Activated CD4-positive, alpha-beta T cell treated with anti-CD3 and anti-CD28 coated beads, Interleukin-2, amount 10 ng/mL, durations not matched to agents 24 days and 14 days (primary cell): ENCODE measurements at regions not wholly inside any gene's neighbourhood (a gene's known extent, or its start where the extent isn't known, plus 50 kb on each side); places are given as distances from the start of the nearest gene placed in this dataset.
"Not testable (repeated sequence)": the region's sequence is repeated elsewhere in the genome, so short reads cannot be mapped to it uniquely, and the experiment has no call there.

Experiments
- DNase-seq: peaks from one replicate; pipeline ENCODE4 v3.0.0; 2022
- H3K27ac Mint-ChIP-seq: one replicate; pipeline ENCODE4 v1.8.0; 2022; ENCODE audit warnings: mild to moderate bottlenecking, mixed read lengths
- H3K27me3 Mint-ChIP-seq: one replicate; pipeline ENCODE4 v1.8.0; 2022; ENCODE audit warnings: mixed read lengths
- H3K36me3 Mint-ChIP-seq: one replicate; pipeline ENCODE4 v1.8.0; 2022; ENCODE audit warnings: low read depth, mild to moderate bottlenecking, mixed read lengths
- H3K4me1 Mint-ChIP-seq: one replicate; pipeline ENCODE4 v1.8.0; 2021; ENCODE audit warnings: mixed read lengths
- H3K4me3 Mint-ChIP-seq: one replicate; pipeline ENCODE4 v1.8.0; 2022; ENCODE audit warnings: mild to moderate bottlenecking, moderate library complexity, mixed read lengths
- H3K9me3 Mint-ChIP-seq: one replicate; pipeline ENCODE4 v1.8.0; 2021; ENCODE audit warnings: mixed read lengths
- intact Hi-C: fragments of 100-400 bp; cut with micrococcal nuclease; formaldehyde crosslinking; loops from one replicate; pipeline ENCODE4 v1.15.1; 2023

DNA sequence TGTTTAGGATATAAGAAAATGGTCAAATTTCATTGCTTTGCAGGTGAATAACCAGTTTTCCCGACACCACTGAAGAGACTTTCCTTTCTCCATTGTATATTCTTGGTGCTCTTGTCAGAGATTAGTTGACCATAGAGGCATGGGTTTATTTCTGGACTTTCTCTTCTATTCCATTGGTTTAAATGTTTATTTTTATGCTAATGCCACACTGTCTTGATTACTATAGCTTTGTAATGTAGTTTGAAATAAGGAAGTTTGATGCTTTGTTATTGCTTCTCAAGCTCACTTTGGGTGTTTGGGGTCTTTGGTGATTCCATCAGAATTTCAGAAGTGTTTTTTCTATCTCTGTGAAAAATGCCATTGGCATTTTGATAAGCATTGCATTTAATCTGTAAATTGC lies 190.0 kb upstream of the SPRY2 start:
- intact Hi-C loops, result no loop called here
- Mint-ChIP-seq H3K4me3 (no peak overlapping the region), H3K36me3 (no peaks in the 10 kb centered on the region), H3K27me3 (no peaks in the 10 kb centered on the region), H3K9me3 (no peaks in the 10 kb centered on the region), H3K27ac (no peak overlapping the region), H3K4me1 (no peaks in the 10 kb centered on the region)
- no peak for DNase-seq

DNA sequence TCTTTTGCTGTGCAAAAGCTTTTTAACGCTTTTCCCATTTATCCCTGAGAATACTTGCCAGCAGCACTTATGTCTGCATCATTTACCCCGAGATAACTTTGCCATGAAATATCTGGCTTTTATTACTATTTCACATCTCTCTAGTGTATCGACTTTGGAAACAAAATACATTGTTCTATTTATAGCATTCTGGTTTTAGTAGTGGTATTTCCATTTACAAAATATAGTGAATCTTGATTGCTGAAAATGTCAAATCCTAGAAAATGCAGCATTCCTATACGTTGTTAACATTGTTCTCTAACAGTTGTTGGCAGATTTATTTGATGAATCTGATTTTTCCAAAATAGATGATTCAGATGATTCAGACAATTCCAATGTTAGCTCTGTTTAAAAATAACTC lies 189.3 kb upstream of the SPRY2 start:
- DNase-seq, result no peak
- Mint-ChIP-seq H3K4me3 (no peak overlapping the region), H3K27me3 (no peaks in the 10 kb centered on the region), H3K9me3 (no peaks in the 10 kb centered on the region), H3K27ac (no peak overlapping the region), H3K36me3 (no peaks in the 10 kb centered on the region), H3K4me1 (no peaks in the 10 kb centered on the region)
- intact Hi-C loops, result no loop called here

DNA sequence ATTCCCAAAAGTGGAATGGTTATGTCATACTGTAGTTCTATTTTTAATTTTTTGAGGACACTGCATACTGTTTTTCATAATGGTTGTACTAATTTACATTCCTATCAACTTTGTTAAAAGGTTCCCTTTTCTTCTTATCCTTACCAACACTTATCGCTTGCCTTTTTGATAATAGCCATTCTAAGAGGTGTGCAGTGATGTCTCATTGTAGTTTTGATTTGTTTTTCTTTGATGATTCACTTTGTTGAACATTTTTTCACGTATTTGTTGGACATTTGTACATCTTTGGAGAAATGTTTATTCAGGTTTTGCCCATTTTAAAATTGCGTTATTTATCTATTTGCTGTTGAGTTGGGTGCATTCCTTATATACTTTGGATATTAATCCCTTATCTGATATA lies 188.8 kb upstream of the SPRY2 start:
- Mint-ChIP-seq H3K27ac (no peak overlapping the region), H3K36me3 (no peaks in the 10 kb centered on the region), H3K9me3 (no peaks in the 10 kb centered on the region), H3K27me3 (no peaks in the 10 kb centered on the region), H3K4me1 (no peaks in the 10 kb centered on the region), H3K4me3 (no peak overlapping the region)
- intact Hi-C loops, result no loop called here
- DNase-seq, result no peak

GRCh38 chr13:80528733-80529132 lies 187.8 kb upstream of the SPRY2 start:
- H3K27ac Mint-ChIP-seq, result no peak overlapping the region
- H3K4me3 Mint-ChIP-seq, result no peak overlapping the region
- intact Hi-C loops, result no loop called here
- H3K9me3 Mint-ChIP-seq, result no peaks in the 10 kb centered on the region
- H3K27me3 Mint-ChIP-seq, result no peaks in the 10 kb centered on the region
- no peaks in the 10 kb centered on the region for H3K4me1 Mint-ChIP-seq
- no peaks in the 10 kb centered on the region for H3K36me3 Mint-ChIP-seq
- DNase-seq, result no peak

DNA sequence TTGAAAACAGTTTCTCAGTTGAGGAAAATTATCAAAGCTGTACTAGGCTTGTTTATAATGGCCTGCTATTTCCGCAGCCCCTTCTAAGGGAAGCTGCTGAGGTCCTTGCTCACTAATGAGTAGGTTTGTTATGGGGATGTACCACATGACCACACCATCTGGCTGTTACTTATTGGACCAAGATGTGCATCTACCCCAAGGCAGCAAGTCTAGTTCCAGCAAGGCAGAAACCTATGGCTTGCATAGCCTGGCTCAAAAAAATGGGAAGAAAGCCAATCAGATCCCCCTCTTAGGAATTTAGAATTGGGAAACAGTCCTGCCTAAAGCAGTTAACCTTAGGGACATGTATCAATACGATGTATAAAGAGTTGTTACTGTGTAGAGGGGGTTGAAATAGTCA lies 186.5 kb upstream of the SPRY2 start:
- Mint-ChIP-seq H3K27ac (no peak overlapping the region), H3K9me3 (no peaks in the 10 kb centered on the region), H3K4me3 (no peak overlapping the region), H3K4me1 (no peaks in the 10 kb centered on the region), H3K27me3 (no peaks in the 10 kb centered on the region), H3K36me3 (no peaks in the 10 kb centered on the region)
- intact Hi-C loops, result no loop called here
- DNase-seq, result no peak

- no peaks in the 10 kb centered on the region for H3K27me3 Mint-ChIP-seq
- intact Hi-C loops, result no loop called here
Measured at GRCh38 chr13:80524447-80525215, 183.7 kb upstream of the SPRY2 start.

GRCh38 chr13:80523134-80523533 lies 182.2 kb upstream of the SPRY2 start:
- intact Hi-C loops, result no loop called here
- no peak overlapping the region for H3K4me3 Mint-ChIP-seq
- no peaks in the 10 kb centered on the region for H3K27me3 Mint-ChIP-seq
- H3K4me1 Mint-ChIP-seq, result no peaks in the 10 kb centered on the region
- DNase-seq, result no peak
- no peaks in the 10 kb centered on the region for H3K36me3 Mint-ChIP-seq
- H3K9me3 Mint-ChIP-seq, result peaks cover 6% of the 10 kb centered on the region
- no peak overlapping the region for H3K27ac Mint-ChIP-seq

More at GRCh38 chr13:80524447-80525215, 183.7 kb upstream of the SPRY2 start:
- Mint-ChIP-seq H3K27ac (no peak overlapping the region), H3K9me3 (peaks cover 3% of the 10 kb centered on the region), H3K4me1 (no peaks in the 10 kb centered on the region), H3K36me3 (no peaks in the 10 kb centered on the region), H3K4me3 (no peak overlapping the region)
- DNase-seq, result no peak

DNA sequence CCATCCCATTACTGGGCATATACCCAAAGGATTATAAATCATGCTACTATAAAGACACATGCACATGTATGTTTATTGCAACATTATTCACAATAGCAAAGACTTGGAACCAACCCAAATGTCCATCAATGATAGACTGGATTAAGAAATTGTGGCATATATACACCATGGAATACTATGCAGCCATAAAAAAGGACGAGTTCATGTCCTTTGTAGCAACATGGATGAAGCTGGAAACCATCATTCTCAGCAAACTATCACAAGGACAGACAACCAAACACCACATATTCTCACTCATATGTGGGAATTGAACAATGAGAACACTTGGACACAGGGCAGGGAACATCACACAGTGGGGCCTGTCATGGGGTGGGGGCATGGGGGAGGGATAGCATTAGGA lies 181.5 kb upstream of the SPRY2 start:
- H3K9me3 Mint-ChIP-seq, H3K27me3 Mint-ChIP-seq, DNase-seq, H3K4me1 Mint-ChIP-seq, intact Hi-C loops, H3K4me3 Mint-ChIP-seq, H3K36me3 Mint-ChIP-seq, H3K27ac Mint-ChIP-seq: not testable (repeated sequence)

GRCh38 chr13:80516818-80517348 lies 176.0 kb upstream of the SPRY2 start:
- peaks cover 18% of the 10 kb centered on the region for H3K9me3 Mint-ChIP-seq
- intact Hi-C loops, result no loop called here
- H3K4me1 Mint-ChIP-seq, result no peaks in the 10 kb centered on the region
- H3K36me3 Mint-ChIP-seq, result no peaks in the 10 kb centered on the region
- DNase-seq, result no peak
- no peak overlapping the region for H3K4me3 Mint-ChIP-seq
- H3K27me3 Mint-ChIP-seq, result no peaks in the 10 kb centered on the region
- no peak overlapping the region for H3K27ac Mint-ChIP-seq

- Mint-ChIP-seq H3K4me3 (no peak overlapping the region), H3K27ac (no peak overlapping the region), H3K27me3 (no peaks in the 10 kb centered on the region), H3K9me3 (peaks cover 18% of the 10 kb centered on the region), H3K36me3 (no peaks in the 10 kb centered on the region), H3K4me1 (no peaks in the 10 kb centered on the region)
- no peak for DNase-seq
- intact Hi-C loops, result no loop called here
Measured at GRCh38 chr13:80515296-80515695, 174.4 kb upstream of the SPRY2 start.

DNA sequence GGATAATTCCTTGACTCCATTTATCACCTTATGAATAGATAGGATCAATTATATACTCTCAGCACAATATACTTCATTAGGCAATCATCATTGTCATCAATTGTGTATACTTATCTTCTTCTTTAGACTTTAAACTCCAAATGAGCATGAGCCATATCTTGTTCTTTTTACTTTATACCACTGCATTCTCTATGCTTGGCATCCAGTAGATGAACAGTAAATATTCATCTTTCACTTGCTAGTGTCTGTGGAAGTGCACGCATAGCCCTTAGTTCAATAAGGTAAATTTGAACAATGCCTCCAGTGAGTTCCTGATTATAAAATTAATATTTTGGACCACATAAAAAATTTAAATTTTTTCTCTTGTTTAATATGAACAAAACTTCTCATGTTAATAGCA lies 172.3 kb upstream of the SPRY2 start:
- H3K4me1 Mint-ChIP-seq, result no peaks in the 10 kb centered on the region
- H3K27me3 Mint-ChIP-seq, result no peaks in the 10 kb centered on the region
- H3K4me3 Mint-ChIP-seq, result no peak overlapping the region
- H3K9me3 Mint-ChIP-seq, result peaks cover 12% of the 10 kb centered on the region
- intact Hi-C loops, result no loop called here
- DNase-seq, result no peak
- no peaks in the 10 kb centered on the region for H3K36me3 Mint-ChIP-seq
- no peak overlapping the region for H3K27ac Mint-ChIP-seq

- Mint-ChIP-seq H3K27me3 (no peaks in the 10 kb centered on the region), H3K4me1 (no peaks in the 10 kb centered on the region), H3K9me3 (peaks cover 4% of the 10 kb centered on the region), H3K4me3 (no peak overlapping the region), H3K36me3 (no peaks in the 10 kb centered on the region), H3K27ac (no peak overlapping the region)
- intact Hi-C loops, result no loop called here
- no peak for DNase-seq
Measured at GRCh38 chr13:80510686-80511085, 169.8 kb upstream of the SPRY2 start.

GRCh38 chr13:80509264-80509663 lies 168.3 kb upstream of the SPRY2 start:
- DNase-seq, result no peak
- no peak overlapping the region for H3K4me3 Mint-ChIP-seq
- no peaks in the 10 kb centered on the region for H3K4me1 Mint-ChIP-seq
- no peaks in the 10 kb centered on the region for H3K27me3 Mint-ChIP-seq
- intact Hi-C loops, result no loop called here
- no peaks in the 10 kb centered on the region for H3K36me3 Mint-ChIP-seq
- peaks cover 7% of the 10 kb centered on the region for H3K9me3 Mint-ChIP-seq
- no peak overlapping the region for H3K27ac Mint-ChIP-seq

- Mint-ChIP-seq H3K27ac (no peak overlapping the region), H3K9me3 (peaks cover 7% of the 10 kb centered on the region), H3K27me3 (no peaks in the 10 kb centered on the region), H3K36me3 (no peaks in the 10 kb centered on the region), H3K4me1 (no peaks in the 10 kb centered on the region), H3K4me3 (no peak overlapping the region)
- DNase-seq, result no peak
- intact Hi-C loops, result no loop called here
Measured at GRCh38 chr13:80508031-80508430, 167.1 kb upstream of the SPRY2 start.

GRCh38 chr13:80504453-80504852 lies 163.5 kb upstream of the SPRY2 start:
- Mint-ChIP-seq H3K36me3 (no peaks in the 10 kb centered on the region), H3K27ac (no peak overlapping the region), H3K4me3 (no peak overlapping the region), H3K9me3 (peaks cover 7% of the 10 kb centered on the region), H3K27me3 (no peaks in the 10 kb centered on the region), H3K4me1 (no peaks in the 10 kb centered on the region)
- no peak for DNase-seq
- intact Hi-C loops, result no loop called here
